ENCODE measurements at regions not wholly inside any gene's neighbourhood (a gene's known extent, or its start where the extent isn't known, plus 50 kb on each side); places are given as distances from the start of the nearest gene placed in this dataset.

GRCh38 chr14:38818555-38818954 lies 284.5 kb downstream of the SEC23A start:
- no peak for TF ChIP-seq CTCF (IDR thresholded peaks at IDR 0.05)
- TF ChIP-seq EZH2phosphoT487 (IDR thresholded peaks at IDR 0.05), result no peak

All from neural progenitor cell (in vitro differentiated cells).